ENCODE measurements at regions not wholly inside any gene's neighbourhood (a gene's known extent, or its start where the extent isn't known, plus 50 kb on each side); places are given as distances from the start of the nearest gene placed in this dataset.
A peak's percentile ranks its signal among the peaks of the same experiment; 100 is the strongest.

DNA sequence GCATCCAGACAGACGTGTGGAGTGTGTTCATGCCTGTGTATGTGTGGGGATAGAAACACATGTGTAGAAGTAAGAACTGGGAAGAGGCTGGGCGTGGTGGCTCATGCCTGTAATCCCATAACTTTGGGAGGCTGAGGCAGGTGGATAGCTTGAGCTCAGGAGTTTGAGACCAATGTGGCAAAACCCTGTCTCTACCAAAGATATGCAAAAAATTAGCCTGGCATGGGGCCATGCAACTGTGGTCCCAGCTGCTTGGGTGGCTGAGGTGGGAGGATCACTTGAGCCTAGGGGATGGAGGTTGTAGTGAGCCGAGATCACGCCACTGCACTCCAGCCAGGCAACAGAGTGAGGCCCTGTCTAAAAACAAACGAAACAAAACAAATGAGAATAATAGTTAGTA lies 1166.6 kb downstream of the TBC1D22A start:
- DNase-seq, result no peak

DNA sequence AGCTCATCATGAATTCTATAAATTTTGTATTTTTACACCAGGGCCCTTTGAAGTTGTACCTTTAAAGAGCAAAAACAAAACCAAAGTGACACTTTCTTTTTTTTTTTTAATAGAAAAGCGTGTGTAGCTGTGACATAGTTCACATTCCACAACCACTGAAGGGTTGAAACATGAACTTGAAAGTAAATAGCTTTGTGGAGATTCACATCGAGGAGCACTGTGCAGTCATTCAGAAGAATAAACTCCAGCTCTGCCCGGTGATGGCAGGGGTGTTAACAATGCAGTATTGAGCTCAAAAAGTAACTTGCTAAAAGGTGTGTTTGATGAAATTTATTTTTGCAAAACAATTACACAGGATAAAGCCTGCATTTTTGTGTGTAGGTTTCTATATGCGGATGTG lies 1166.2 kb downstream of the TBC1D22A start:
- no peak for DNase-seq

DNA sequence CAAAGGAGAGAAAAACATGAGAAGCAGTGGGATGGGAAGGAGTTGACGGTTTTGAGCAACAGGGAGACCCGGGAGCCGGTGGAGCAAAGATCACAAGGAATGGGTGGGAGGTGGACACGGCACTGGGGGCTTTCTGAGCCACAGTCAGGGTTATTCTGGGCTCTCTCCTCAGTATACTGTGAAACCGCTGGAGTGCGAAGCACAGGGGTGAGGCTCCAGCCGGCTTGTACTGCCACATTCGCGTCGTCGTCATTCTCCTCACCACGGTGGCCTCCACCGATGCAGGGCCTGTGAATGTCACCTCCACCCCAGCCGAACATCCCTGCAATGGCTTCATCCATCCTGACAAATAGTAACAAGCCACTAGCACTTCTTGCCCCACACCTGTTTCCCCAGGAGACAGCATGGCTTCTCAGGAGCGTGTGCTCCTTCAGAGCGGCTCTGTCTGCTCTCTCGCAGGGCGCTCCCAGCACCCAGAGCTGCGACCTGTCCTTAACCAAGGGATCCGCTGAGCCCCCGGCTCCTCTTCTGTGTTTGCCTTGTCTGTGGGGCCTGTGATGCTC lies 1165.3 kb downstream of the TBC1D22A start:
- DNase-seq, result no peak

DNA sequence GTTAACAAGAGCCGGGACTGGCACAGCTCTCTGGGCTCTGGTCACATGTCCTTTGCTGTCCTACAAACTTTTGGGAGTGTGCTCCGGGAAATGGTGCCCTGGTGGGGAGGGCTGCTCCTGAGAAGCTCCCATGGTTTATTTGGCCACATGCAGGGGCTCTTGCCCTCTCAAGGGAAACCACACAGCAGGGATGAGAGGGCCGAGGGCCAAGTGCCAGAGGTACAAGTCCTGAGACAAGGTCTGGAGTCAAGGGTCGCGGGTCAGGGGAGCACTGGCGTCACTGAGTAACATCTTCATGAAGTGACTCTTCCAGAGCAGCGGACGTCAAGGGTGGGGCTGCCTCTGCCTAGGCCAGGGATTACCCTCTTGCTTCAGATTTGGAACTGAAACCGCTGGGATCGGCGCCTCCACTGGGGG lies 1160.6 kb downstream of the TBC1D22A start:
- DNase-seq, result no peak

DNA sequence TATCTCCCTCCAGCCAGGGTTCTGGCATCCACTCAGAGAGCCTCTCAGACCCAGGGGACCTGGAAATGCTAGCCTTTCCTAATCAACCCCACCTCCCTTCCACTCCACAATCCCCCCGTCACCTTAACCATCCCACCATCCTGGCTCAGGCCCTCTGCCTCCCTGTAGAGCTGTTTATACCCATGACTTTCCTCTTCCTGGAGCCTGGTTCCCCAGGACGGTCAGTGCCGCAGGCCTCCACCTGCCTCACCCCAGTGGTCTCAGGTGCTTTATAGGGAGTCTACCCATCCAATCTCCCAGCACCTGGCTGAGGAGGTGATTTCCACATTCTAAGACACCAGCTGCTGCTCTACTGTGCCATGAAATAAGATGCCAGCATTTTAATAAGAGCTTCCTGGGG lies 1159.5 kb downstream of the TBC1D22A start:
- DNase-seq, result no peak

DNA sequence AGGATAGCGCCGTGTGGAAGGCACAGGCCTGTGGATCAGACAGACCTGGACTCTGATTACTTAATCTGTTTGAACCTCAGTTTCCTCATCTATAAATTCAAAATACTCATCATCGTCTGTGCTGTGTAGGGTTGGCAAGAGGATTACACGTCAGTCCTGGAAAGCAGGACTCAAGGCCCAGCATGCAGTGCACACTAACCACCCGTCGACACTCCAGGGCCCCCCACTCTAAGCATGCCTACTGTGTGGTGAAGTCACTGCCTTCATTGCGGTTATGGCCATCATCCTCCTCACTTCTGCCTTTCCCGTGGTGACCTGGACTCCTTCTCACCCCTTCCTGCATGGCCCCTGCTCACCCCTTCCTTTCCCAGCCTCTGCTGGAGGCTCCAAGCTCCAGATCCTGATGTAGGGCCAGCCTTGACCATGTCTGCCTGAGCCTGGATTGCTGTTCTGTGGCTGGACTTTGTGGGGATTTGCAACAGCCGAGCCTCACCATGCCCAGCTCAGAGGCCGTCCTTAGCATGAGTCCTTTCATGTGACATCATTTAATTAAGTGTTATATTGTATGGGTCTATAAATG lies 1158.0 kb downstream of the TBC1D22A start:
- no peak for DNase-seq

DNA sequence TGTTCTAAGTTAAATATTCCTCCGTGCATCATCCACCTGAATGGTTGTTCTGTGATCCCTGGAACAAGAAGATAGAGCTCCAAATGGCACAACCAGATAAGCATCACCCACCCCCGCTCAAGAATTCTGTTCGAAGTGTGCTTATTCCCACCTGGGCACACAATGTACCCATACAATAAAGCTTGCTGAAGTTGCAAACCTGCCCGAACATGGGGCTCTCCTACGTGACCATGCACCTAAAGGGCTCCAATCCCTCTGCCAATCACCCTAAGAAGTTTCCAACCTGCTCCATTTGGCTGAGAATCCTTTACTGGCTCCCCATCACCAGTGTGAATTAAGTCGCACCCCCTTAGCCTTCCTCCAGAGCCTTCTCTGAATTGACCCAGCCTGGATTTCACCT lies 1157.4 kb downstream of the TBC1D22A start:
- no peak for DNase-seq

DNA sequence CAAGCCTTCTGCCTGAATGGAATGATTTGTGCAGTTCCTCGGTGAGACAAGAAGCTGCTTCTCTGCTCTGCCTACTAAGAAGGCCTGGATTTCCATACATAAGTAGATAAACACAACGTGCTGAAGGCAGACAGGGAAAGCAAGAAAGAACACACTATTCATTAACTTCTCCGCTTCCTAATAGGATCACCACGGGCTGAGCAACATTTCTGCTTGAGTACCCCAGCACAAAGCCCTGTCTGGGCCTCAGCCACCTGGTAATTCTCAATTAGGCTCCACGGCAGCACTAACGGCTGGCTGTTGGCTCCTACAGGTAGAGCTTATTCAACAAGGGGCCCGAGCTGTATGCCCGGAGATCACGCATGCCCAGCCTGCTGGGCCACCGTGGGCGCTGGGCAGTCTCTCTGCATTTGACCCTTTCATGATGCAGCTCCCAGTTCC lies 1156.6 kb downstream of the TBC1D22A start:
- DNase-seq, result no peak

DNA sequence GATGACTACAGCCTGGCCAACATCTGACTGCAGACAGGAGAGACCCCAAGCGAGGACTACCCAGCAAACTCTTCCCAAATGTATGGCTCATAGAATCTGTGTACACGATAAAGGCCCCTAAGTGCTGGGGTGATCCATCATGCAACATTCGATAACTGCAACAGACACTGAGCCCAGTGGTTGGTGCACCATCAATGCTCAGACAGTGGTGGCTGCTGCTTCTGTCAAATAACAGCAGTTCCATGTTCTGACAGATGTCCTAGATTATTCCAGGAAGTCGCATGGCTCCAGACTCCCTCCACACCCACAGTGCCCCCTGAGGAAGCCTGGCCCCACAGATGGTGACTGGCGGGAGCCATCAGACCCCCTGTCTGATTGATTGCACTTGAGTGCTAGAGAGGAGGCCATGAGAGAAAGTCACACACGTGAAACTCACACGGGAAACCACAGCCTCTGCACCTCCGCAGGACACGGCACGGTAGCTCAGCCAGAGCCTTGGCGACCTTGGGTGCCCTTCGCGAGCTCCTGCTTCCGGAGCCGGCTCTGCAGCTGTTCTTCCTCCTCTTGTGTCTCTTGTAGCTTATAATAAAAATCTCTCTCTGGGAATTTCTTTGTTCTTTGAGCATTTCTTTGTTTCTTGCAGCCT lies 1155.9 kb downstream of the TBC1D22A start:
- peak in 2 of 5 donors; percentile 19 to 61 for DNase-seq

DNA sequence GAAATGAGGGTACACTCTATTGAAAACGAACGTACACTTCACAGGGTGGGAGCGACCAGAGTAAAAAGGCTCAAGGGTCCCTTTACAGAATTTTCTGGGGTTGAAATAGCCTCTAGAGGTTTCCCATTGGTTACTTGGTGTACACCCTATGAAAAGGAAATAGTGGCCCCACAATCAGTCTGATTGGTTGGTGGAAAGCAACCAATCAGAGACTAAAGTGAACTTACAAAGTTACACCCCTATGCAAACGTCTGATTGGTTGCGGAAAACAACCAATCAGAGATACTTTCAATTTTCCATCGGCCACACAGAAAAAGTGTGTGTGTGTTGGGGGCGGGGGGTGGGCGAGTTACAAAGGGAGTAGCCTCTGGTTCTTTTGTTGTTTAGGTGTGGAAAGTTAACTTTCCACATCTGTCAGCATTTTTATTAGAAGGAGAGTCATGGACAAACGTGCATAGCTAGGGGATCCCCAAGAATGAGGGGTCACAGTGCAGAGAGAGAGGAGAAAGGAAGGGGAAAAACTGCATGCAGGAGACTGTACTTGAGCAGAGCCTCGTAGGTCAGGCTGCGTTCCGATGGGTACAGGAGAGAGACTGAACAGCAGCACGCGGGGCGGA lies 1152.1 kb downstream of the TBC1D22A start:
- no peak for DNase-seq

DNA sequence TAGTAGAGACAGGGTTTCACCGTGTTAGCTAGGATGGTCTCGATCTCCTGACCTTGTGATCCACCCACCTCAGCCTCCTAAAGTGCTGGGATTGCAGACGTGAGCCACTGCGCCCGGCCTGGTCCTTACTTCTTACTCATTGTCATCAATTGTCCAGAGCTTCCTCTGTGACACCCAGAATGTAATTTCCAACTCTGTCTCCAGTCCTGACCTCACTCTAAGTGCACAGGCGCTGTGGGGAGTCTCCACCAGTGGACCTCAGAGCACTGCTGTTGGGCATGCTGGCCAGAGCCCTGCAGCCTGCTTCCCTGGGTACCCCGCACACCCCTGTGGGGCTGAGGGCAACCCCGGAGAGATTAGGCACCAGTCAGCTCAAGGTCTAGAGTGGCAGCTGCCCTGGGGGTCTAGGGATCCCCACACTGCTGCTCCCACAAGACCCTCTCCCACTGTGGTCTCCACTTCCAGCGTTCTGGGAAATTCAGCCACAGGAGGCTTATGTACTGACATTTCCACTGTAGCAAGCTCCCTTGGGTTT lies 1140.3 kb downstream of the TBC1D22A start:
- no peak for DNase-seq

DNA sequence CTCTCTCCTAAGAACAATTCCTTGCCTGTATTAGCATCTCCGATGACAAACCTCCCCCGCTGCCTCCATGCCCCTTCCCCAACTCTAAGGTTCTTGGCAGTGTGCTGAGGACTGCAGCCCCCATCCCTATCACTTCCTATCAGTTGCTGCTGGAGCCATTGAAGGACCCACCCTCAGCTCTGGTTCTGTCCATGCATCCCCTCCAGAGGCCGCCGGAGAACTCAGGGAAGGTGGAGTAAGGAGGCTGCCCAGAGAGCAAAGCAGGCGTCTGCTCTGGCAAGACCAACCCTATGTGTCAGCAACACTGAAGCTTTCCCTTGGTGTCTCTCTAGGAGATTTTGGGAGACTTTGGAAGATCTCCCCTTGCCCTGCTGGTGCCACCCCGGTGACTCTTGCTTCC lies 1139.5 kb downstream of the TBC1D22A start:
- DNase-seq, result no peak

DNA sequence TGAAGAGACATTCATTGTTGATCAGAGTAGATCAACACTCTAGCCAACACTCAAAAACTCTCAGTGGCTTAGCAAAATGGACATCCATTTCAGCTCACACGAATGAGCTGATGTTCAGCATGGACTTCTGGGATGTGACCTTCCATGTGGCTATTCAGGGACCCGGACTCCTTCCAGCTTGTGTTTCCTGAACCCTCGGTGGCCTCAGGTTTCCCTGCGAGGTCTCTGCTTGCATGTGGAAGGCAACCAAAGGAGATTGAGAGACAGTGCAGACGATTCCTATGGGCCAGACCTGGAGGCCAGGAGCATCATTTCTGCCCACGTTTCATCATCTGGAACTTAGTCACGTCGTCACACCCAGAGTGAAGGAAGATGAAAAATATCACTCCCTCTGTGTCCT lies 1137.4 kb downstream of the TBC1D22A start:
- DNase-seq, result no peak

DNA sequence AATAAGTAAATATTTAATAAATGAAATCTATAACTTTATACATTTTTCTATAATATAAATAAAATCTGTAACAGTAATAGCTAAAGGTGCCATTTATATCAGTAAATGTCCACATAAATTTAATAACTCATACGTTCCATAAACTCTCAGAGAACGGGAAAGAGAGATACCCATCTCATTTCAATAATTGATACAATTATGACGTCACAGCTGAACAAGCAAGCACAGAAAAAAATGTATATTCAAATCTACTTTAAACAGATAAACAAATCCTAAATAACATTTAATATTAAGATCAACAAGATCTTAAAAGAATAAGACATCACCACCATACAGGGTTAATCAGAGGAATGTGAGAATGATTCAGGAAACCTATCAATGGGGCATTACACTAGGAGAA lies 1136.5 kb downstream of the TBC1D22A start:
- no peak for DNase-seq

DNA sequence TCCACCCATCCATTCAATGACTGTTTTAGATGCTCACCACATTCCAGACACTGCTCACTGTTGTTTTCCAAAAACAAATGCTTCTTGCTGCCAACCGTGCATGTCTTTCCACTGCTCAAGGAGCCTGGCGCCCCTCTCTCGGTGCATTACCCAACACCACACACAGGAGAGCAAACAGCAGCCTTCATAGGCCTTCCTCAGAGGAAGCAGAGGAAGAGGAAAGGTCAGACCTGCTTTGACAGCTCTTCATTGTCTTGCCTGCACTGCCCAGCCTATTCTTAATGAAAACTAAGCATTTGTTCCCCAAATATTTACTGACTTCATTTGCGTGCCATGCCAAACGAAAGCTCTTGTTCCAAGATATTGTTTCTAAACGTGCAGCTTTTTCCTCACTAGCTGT lies 1129.2 kb downstream of the TBC1D22A start:
- DNase-seq, result no peak

DNA sequence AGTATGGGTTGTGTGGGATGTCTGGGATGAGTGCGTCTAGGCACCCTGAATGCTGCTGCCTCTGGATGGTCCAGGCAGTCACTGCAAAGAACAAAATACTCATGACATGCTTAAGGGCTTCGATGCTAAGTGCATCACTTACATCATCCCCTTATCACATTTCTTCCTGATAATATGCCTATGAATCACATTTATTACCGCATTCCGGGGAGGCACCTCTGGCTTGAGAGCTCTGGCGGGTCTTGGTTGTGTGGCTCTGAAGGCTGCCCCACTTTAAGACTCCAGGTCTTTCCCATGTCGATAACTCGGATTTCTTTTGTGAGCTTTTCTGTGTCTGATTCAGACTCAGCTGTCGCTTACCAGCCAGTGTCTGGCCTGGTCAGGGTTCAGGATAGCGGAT lies 1126.4 kb downstream of the TBC1D22A start:
- no peak for DNase-seq

DNA sequence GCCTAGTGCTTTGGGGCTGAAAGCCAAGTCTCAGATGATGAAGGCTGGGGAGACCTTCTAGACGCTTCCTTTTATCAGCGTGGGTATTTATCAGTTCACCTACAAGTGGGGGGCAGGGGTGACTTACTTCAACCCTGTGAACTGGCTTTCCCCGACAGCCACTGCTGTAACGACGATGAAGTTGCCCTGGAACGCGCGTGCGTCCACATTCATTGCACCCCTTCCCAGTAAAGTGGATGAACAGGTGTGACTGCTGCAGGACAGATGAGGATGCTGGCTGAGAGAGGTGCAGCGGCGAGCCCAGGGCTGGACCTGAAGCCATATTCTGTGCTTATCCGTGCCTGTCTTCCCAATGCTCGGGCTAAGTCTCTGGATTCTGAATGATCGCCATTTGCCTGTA lies 1122.3 kb downstream of the TBC1D22A start:
- no peak for DNase-seq

DNA sequence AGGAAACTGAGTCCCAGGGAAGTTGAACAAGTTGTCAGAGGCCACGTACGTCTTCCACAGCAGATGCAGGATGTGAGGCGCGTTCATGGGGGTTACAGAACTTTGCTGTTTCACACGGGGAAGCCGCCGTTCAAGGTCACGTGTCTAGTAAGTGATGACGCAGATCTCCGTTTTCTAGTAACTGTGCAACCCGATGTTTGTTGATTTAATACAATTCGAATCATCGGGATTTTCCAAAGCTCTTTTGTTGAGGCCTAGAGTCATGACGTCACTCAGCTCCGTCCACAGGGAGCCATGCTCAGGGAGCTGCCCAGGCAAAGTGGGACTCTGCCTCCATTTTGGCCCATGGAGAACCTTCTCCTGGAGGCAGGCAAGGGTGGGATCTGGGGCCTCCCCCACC lies 1121.8 kb downstream of the TBC1D22A start:
- no peak for DNase-seq

DNA sequence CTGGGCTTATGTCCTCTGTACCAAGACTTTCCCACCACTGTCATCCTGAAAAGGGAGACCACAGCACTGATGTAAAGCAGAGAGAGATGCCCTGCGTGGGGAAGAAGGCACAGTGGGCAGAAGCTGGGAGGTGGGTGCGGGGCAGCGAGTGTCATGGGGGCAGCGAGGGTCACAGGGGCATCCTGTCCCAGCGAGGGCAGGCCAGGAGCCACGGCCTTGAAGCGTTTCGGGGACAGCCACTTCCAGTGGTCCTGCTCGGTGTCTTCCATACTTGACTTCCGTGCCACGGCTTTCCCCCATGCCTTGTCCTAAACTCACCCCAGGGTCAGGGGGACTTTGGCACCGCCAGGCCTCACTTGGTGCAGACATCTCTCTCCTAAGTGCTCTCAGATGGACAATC lies 1121.3 kb downstream of the TBC1D22A start:
- no peak for DNase-seq

DNA sequence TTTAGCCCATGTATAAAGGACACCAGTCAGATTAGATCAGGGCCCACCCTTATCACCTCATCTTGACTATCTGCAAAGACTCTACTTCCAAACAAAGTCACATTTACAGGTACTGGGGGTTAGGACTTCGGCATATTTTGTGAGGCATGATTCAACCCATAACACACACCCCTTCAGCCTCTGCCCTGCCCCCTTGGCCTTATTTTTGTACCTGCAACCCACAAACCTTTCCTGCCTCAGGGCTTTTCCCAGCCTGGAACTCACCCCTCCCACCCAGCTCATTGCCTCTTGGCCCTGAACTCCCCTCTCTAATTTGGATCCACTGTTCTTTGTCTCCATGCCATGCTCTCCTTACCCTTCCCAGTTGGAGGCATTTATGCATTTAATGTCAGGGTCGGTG lies 1116.9 kb downstream of the TBC1D22A start:
- DNase-seq, result no peak

DNA sequence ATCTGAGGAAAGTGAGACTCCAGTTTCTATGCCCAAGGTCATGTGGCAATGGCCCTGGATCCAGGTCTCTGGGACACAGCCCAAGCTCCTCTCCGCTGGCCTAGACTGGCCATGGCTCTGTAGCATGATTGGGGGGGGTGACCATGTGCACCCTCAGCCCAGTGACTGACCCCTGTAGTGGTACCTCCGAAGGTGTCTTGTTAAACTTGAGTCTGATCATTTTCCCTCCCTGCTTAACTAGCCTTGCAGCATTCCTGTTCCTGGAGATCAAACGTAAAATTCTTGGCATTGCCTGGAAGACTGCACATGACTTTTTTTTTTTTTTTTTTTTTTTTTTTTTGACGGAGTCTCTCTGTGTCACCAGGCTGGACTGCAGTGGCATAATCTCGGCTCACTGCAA lies 1116.0 kb downstream of the TBC1D22A start:
- no peak for DNase-seq

DNA sequence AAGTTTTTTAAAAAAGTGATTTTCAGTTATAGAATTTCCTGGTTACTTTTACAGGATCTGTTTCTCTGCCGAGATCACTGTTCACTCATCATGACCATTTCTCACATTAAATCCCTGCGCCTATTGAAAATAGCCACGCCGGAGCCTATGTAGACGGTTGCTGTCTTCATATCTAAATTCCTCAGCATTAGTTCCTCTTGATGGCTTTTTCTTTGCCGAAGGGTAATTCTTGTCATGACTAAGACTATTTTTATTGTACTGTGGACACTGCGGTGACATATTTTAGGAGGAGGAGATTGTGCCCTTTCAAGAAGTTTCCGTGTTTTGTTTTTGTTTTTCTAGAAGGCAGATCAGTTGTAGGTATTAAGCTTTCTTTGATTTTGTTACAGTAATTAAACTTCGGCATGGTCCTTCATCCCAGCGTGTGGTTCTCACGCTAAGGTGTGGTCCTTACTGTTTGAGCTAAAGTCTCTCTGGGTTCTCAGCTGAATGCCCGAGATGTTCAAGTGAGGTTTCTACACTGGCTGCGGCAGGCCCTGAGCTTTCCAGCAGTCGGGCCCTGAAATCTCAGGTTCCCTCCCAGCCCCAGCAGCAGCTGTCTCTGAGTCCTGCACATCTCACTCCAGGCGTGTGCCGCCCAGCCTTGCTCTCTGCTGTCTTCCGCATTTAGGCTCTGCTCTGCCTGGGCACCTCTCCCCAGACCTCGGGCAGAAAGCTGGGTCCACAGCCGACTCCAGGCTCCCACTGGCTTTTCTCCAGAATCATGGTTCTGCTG lies 1110.5 kb downstream of the TBC1D22A start:
- DNase-seq, result no peak

DNA sequence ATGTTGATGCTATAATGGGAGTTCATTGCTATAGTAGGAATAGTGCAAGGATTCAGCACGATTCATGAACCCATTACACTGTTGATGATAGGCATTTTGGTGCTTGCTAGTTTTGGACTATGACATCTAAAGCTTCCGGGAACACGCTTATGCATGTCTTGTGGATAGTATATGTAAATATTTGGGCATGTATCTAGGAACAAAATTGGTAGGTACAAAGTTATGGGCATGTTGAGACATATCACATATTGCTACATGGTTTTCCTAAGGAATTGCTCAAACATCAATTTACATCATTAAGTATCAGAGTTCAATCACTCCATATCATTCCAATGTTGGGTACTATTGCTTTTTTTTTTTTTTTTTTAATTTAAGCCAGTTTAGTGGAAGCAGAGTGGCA lies 1103.2 kb downstream of the TBC1D22A start:
- DNase-seq, result no peak
